Fibroblast of lung (primary cell): ENCODE measurements at regions not wholly inside any gene's neighbourhood (a gene's known extent, or its start where the extent isn't known, plus 50 kb on each side); places are given as distances from the start of the nearest gene placed in this dataset.

Experiments used
- CTCF ChIP-seq, 2 donors: IDR thresholded peaks in 1 of 2; conservative IDR thresholded peaks in 1 of 2; 1 replicate in 1 of 2; 2 replicates in 1 of 2; pipeline ENCODE4 v1.5.1; 2011 to 2012; ENCODE audit warnings: low read length in 2 of 2, control low read depth in 1 of 2, inconsistent platforms in 1 of 2, low read depth in 1 of 2, mild to moderate bottlenecking in 1 of 2
- EZH2 ChIP-seq: IDR thresholded peaks from 2 replicates; pipeline ENCODE4 v1.5.1; 2012; ENCODE audit warnings: low read length, control low read depth, mild to moderate bottlenecking; ENCODE audit errors: missing control alignments

GRCh38 chr1:235021815-235022214, 106.8 kb downstream of the TOMM20 start:
- TF ChIP-seq CTCF (conservative IDR thresholded peaks at IDR 0.05 in 1 of 2, IDR thresholded peaks at IDR 0.05 in 1 of 2; ENCODE audit: low read depth in 1 of 2, low read length in 2 of 2) (no peak), EZH2 (no peak)
